GM03348 (cell line): ENCODE measurements at regions not wholly inside any gene's neighbourhood (a gene's known extent, or its start where the extent isn't known, plus 50 kb on each side); places are given as distances from the start of the nearest gene placed in this dataset.

Experiments used
- DNase-seq: peaks from one replicate; pipeline ENCODE4 v3.0.0; 2012; ENCODE audit warnings: low spot score

DNA sequence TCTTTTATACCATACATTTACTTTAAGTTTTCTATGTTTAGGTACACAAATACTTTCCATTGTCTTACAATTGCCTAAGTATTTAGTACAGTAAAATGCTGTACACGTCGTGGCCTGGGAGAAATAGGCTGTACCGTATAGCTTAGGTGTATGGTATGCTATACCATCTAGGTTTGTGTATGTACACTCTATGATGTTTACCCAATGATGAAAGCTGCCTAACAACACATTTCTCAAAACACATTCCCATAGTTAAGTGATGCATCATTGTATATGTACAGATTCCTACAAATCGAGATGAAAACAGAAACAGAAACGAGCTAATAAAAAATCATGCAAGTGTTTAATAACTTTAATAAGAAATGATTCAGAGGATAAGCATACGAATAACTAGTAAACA is 51.6 kb downstream of the SPANXA2 start:
- DNase-seq: no peak

DNA sequence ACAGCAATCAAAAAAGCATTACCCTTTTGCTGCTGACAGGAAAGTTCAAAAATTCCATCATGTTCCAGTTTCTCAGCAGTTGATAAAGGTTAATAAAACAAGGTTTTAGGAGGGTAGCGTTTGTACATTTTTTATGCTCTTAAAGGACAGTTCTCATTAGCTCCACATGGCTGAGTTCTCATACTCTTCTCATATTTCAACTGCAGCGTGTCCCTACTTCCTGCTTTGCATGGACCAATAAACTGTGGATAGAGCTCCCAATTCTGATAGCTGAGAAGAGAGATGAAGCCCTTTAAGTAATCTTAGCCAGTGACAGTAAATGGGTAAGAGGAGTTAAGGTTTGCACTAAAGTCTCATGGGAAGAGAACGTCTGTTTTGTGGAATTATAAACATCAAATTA is 53.5 kb downstream of the SPANXA2 start:
- DNase-seq: peak; percentile 13
